Neural cell (in vitro differentiated cells): ENCODE measurements at regions not wholly inside any gene's neighbourhood (a gene's known extent, or its start where the extent isn't known, plus 50 kb on each side); places are given as distances from the start of the nearest gene placed in this dataset.
A peak's percentile ranks its signal among the peaks of the same experiment; 100 is the strongest.

Experiments
- H2AFZ ChIP-seq: fragments of 200-600, 300-800 bp; sonication (generic), shearing (Covaris generic); 2 replicates; pipeline ENCODE4 v1.6.0; 2014; ENCODE audit warnings: low read depth, mild to moderate bottlenecking, antibody characterized with exemption, low read length, moderate library complexity
- H3F3A ChIP-seq: fragments of 200-600 bp; shearing (Covaris generic); 2 replicates; pipeline ENCODE4 v1.6.1; 2016; ENCODE audit warnings: mild to moderate bottlenecking, moderate library complexity, mixed read lengths, antibody characterized with exemption, low read length; ENCODE audit not compliant: insufficient read depth, poor library complexity, severe bottlenecking
- H3K27ac ChIP-seq: fragments of 200-600, 300-800 bp; sonication (generic), shearing (Covaris generic); 2 replicates; pipeline ENCODE4 v1.5.1; 2014; ENCODE audit warnings: mild to moderate bottlenecking, low read length, moderate library complexity
- H3K27me3 ChIP-seq: fragments of 300-800, 200-600 bp; sonication (generic), shearing (Covaris generic); 2 replicates; pipeline ENCODE4 v1.6.0; 2014; ENCODE audit warnings: mild to moderate bottlenecking, low read depth, low read length, moderate library complexity; ENCODE audit not compliant: insufficient read depth
- H3K36me3 ChIP-seq: fragments of 300-800, 200-600 bp; sonication (generic), shearing (Covaris generic); 2 replicates; pipeline ENCODE4 v1.5.1; 2014; ENCODE audit warnings: mild to moderate bottlenecking, antibody characterized with exemption, low read length, moderate library complexity; ENCODE audit not compliant: insufficient read depth
- H3K4me2 ChIP-seq: fragments of 300-800, 200-600 bp; sonication (generic), shearing (Covaris generic); 2 replicates; pipeline ENCODE4 v1.6.0; 2014; ENCODE audit warnings: mild to moderate bottlenecking, low read length
- H3K4me3 ChIP-seq: fragments of 300-800, 200-600 bp; sonication (generic), shearing (Covaris generic); 2 replicates; pipeline ENCODE4 v1.5.1; 2014; ENCODE audit warnings: mild to moderate bottlenecking, low read length, moderate library complexity
- H3K79me2 ChIP-seq: fragments of 200-600 bp; shearing (Covaris generic); replicated peaks from 2 replicates; pipeline ENCODE4 v1.6.0; 2014; ENCODE audit warnings: mild to moderate bottlenecking, low read length, moderate library complexity; ENCODE audit not compliant: insufficient read depth
- H3K9ac ChIP-seq: fragments of 300-800, 200-600 bp; sonication (generic), shearing (Covaris generic); 2 replicates; pipeline ENCODE4 v1.6.1; 2016; ENCODE audit warnings: mild to moderate bottlenecking, low read length, mixed read lengths
- H3K9me2 ChIP-seq: fragments of 200-600 bp; shearing (Covaris generic); 2 replicates; pipeline ENCODE4 v1.6.1; 2016; ENCODE audit warnings: mild to moderate bottlenecking, low read length, mixed read lengths; ENCODE audit not compliant: insufficient read depth
- H3K9me3 ChIP-seq: fragments of 200-600, 300-800 bp; sonication (generic), shearing (Covaris generic); 2 replicates; pipeline ENCODE4 v1.6.1; 2016; ENCODE audit warnings: mild to moderate bottlenecking, mixed run types, low read length, moderate library complexity, mixed read lengths
- H4K20me1 ChIP-seq: fragments of 200-600 bp; shearing (Covaris generic); 2 replicates; pipeline ENCODE4 v1.6.1; 2016; ENCODE audit warnings: mild to moderate bottlenecking, mixed run types; ENCODE audit not compliant: insufficient read depth
- EP300 ChIP-seq: fragments of 450-650 bp; conservative IDR thresholded peaks from 2 replicates; pipeline ENCODE4 v1.6.1; 2014; ENCODE audit warnings: antibody characterized with exemption, mild to moderate bottlenecking, moderate library complexity; ENCODE audit not compliant: poor library complexity, severe bottlenecking
- EZH2 ChIP-seq: fragments of 200-600, 300-800 bp; shearing (Covaris generic), sonication (generic); IDR thresholded peaks from 2 replicates; pipeline ENCODE4 v1.6.1; 2014; ENCODE audit warnings: antibody characterized with exemption, low read length, borderline replicate concordance, mild to moderate bottlenecking; ENCODE audit not compliant: insufficient read depth, poor library complexity, severe bottlenecking
- MXI1 ChIP-seq: fragments of 450-650 bp; conservative IDR thresholded peaks from 2 replicates; pipeline ENCODE4 v1.6.1; 2014; ENCODE audit warnings: antibody characterized with exemption, mild to moderate bottlenecking; ENCODE audit not compliant: poor library complexity, severe bottlenecking
- POLR2AphosphoS5 ChIP-seq: IDR thresholded peaks from 2 replicates; pipeline ENCODE4 v1.6.1; 2012
- RAD21 ChIP-seq: fragments of 450-650 bp; conservative IDR thresholded peaks from 2 replicates; pipeline ENCODE4 v1.6.1; 2014; ENCODE audit warnings: antibody characterized with exemption, mild to moderate bottlenecking, moderate library complexity
- SMC3 ChIP-seq: fragments of 450-650 bp; conservative IDR thresholded peaks from 2 replicates; pipeline ENCODE4 v1.6.1; 2014; ENCODE audit warnings: antibody characterized with exemption, mild to moderate bottlenecking, moderate library complexity; ENCODE audit not compliant: poor library complexity
- TAF1 ChIP-seq: IDR thresholded peaks from 2 replicates; pipeline ENCODE4 v1.6.1; 2012; ENCODE audit warnings: low read depth
- TF ChIP-seq, protein P1 (sequence below): IDR thresholded peaks from 2 replicates; pipeline ENCODE4 v1.6.1; 2012; ENCODE audit warnings: borderline replicate concordance
- TF ChIP-seq, protein P2 (sequence below): fragments of 450-650 bp; IDR thresholded peaks from 2 replicates; pipeline ENCODE4 v1.5.1; 2014; ENCODE audit warnings: antibody characterized with exemption, mild to moderate bottlenecking, moderate library complexity; ENCODE audit not compliant: poor library complexity, severe bottlenecking

DNA sequence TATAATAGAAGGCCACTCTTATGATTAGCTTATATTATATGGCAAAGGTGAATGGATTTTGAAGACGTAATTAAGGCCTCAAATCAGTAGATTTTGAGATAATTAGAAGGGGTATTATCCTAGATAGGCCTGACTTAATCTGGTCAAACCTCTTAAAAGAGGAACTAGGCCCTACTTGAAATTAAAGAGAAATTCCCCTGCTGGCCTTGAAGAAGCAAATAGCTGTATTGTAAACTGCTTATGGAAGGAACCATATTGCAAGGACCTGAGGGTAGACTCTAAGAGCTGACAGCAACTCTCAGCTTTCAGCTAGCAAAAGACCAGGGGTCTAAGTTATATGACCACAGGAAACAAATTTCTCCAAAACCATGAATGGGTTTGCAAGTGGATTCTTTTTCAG lies 219.0 kb upstream of the ONECUT1 start:
- Histone ChIP-seq H3K79me2 (no peaks in the 10 kb centered on the region), H3K27me3 (no peaks in the 10 kb centered on the region), H3F3A (no peaks in the 10 kb centered on the region), H3K27ac (no peak overlapping the region), H3K9me2 (no peaks in the 10 kb centered on the region), H3K9ac (no peak overlapping the region), H3K4me2 (no peak overlapping the region), H3K4me3 (no peak overlapping the region), H3K36me3 (no peaks in the 10 kb centered on the region), H3K9me3 (no peaks in the 10 kb centered on the region), H4K20me1 (no peaks in the 10 kb centered on the region), H2AFZ (no peak overlapping the region)
- TF ChIP-seq, protein P1, sequence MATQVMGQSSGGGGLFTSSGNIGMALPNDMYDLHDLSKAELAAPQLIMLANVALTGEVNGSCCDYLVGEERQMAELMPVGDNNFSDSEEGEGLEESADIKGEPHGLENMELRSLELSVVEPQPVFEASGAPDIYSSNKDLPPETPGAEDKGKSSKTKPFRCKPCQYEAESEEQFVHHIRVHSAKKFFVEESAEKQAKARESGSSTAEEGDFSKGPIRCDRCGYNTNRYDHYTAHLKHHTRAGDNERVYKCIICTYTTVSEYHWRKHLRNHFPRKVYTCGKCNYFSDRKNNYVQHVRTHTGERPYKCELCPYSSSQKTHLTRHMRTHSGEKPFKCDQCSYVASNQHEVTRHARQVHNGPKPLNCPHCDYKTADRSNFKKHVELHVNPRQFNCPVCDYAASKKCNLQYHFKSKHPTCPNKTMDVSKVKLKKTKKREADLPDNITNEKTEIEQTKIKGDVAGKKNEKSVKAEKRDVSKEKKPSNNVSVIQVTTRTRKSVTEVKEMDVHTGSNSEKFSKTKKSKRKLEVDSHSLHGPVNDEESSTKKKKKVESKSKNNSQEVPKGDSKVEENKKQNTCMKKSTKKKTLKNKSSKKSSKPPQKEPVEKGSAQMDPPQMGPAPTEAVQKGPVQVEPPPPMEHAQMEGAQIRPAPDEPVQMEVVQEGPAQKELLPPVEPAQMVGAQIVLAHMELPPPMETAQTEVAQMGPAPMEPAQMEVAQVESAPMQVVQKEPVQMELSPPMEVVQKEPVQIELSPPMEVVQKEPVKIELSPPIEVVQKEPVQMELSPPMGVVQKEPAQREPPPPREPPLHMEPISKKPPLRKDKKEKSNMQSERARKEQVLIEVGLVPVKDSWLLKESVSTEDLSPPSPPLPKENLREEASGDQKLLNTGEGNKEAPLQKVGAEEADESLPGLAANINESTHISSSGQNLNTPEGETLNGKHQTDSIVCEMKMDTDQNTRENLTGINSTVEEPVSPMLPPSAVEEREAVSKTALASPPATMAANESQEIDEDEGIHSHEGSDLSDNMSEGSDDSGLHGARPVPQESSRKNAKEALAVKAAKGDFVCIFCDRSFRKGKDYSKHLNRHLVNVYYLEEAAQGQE, result no peak
- no peak for TF ChIP-seq EZH2
- TF ChIP-seq SMC3, result no peak
- TF ChIP-seq EP300, result no peak
- TF ChIP-seq RAD21, result no peak

DNA sequence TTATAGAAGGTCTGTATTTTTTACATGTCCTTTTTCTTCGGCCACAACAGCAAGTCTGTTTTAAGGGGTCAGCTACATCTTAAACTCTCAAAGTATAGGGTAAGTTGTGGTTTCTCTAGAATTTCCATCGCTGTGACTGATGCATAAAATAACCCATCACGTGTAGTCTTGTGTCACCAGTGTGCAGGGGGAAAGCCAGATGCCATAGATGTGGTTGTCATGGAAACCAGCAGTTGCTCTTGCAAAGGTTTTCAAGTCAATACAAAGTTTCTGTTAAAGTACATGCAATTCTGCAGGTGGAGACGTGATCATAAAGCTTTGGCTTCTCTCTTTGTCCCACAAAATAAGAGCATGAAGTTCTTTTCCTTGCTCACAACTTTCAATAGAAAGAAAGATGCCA lies 210.3 kb upstream of the ONECUT1 start:
- Histone ChIP-seq H2AFZ (no peak overlapping the region), H3K36me3 (no peaks in the 10 kb centered on the region), H3K79me2 (no peaks in the 10 kb centered on the region), H3K9ac (no peak overlapping the region), H4K20me1 (no peaks in the 10 kb centered on the region), H3K4me2 (no peak overlapping the region), H3K27me3 (no peaks in the 10 kb centered on the region), H3F3A (no peaks in the 10 kb centered on the region), H3K4me3 (no peak overlapping the region), H3K27ac (peak overlapping the region; percentile 0), H3K9me2 (no peaks in the 10 kb centered on the region), H3K9me3 (no peaks in the 10 kb centered on the region)
- peak; percentile 15 for TF ChIP-seq RAD21
- TF ChIP-seq EZH2, result no peak
- no peak for TF ChIP-seq TAF1
- TF ChIP-seq EP300, result peak; percentile 41

DNA sequence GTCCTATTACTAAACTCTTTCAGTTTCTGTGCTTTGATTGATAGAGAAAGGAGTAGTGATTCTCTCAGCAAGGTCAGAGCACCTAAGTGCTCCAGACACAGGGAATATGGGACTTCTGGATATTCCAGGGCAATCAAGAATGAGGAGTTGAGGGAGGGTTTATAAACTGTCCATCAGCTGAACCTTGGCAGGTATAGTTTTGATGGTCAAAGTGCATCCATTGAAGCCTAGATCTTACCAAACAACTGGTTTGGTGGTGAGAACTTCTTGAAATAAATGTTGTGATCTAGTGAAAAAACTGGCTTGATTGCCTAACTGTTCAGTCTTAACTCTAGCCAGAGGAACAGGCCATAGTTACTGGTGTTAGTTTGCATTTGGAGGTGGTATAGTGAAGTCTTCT lies 207.0 kb upstream of the ONECUT1 start:
- Histone ChIP-seq H2AFZ (no peak overlapping the region), H4K20me1 (no peaks in the 10 kb centered on the region), H3K9me3 (no peaks in the 10 kb centered on the region), H3K9me2 (no peaks in the 10 kb centered on the region), H3K9ac (no peak overlapping the region), H3K27me3 (no peaks in the 10 kb centered on the region), H3K4me2 (no peak overlapping the region), H3K4me3 (no peak overlapping the region), H3K36me3 (no peaks in the 10 kb centered on the region), H3K27ac (no peak overlapping the region), H3F3A (no peaks in the 10 kb centered on the region), H3K79me2 (no peaks in the 10 kb centered on the region)
- TF ChIP-seq, protein P1, result no peak
- TF ChIP-seq EZH2 (no peak), TAF1 (no peak), EP300 (no peak), MXI1 (no peak), POLR2AphosphoS5 (no peak), SMC3 (no peak), RAD21 (no peak)
- TF ChIP-seq, protein P2, sequence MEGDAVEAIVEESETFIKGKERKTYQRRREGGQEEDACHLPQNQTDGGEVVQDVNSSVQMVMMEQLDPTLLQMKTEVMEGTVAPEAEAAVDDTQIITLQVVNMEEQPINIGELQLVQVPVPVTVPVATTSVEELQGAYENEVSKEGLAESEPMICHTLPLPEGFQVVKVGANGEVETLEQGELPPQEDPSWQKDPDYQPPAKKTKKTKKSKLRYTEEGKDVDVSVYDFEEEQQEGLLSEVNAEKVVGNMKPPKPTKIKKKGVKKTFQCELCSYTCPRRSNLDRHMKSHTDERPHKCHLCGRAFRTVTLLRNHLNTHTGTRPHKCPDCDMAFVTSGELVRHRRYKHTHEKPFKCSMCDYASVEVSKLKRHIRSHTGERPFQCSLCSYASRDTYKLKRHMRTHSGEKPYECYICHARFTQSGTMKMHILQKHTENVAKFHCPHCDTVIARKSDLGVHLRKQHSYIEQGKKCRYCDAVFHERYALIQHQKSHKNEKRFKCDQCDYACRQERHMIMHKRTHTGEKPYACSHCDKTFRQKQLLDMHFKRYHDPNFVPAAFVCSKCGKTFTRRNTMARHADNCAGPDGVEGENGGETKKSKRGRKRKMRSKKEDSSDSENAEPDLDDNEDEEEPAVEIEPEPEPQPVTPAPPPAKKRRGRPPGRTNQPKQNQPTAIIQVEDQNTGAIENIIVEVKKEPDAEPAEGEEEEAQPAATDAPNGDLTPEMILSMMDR, result no peak
